HepG2 (cell line): ENCODE measurements at regions not wholly inside any gene's neighbourhood (a gene's known extent, or its start where the extent isn't known, plus 50 kb on each side); places are given as distances from the start of the nearest gene placed in this dataset.

Experiments
- ATAC-seq: fragments of 200-7000 bp; cut with Tn5 transposase; 3 replicates; pipeline ENCODE4 v1.9.1; 2020; ENCODE audit warnings: mild to moderate bottlenecking, moderate library complexity
- BruUV-seq: library from RNA; stranded (reverse); fragments of 400-500 nt; replicated peaks from 2 replicates; lab custom pipeline; 2021; lab: Mats Ljungman, UMichigan
- CTCF ChIA-PET: fragments of 300-600 bp; formaldehyde crosslinking; extraction: SDS; loops from one replicate; lab custom pipeline; 2021; ENCODE audit warnings: low total read pairs, inconsistent platforms, low intra/inter-chr PET ratio; lab: Yijun Ruan, JAX
- POLR2A ChIA-PET: fragments of 350-600 bp; sonication (Branson Sonifier 250); formaldehyde crosslinking; loops from one replicate; lab custom pipeline; 2020; ENCODE audit warnings: antibody characterized with exemption, inconsistent platforms; lab: Yijun Ruan, JAX
- DNase-seq: peaks from one replicate; pipeline ENCODE4 v3.0.0-alpha.2; 2015; ENCODE audit warnings: low spot score
- FAIRE-seq: peaks from 3 replicates; lab custom pipeline; 2011; peaks lifted over from hg19 to GRCh38; lab: Jason Lieb, UNC
- H2AFZ ChIP-seq: one replicate; pipeline ENCODE4 v1.6.1; 2011; ENCODE audit warnings: low read length, inconsistent platforms
- H3K27ac ChIP-seq: fragments of 300-600 bp; 3 replicates; pipeline ENCODE4 v1.8.0; 2011; ENCODE audit warnings: mixed run types, mild to moderate bottlenecking, mixed read lengths, low read length, inconsistent platforms; ENCODE audit not compliant: insufficient read depth; ENCODE audit errors: extremely low read length
- H3K27me3 ChIP-seq, 2 experiments: fragments of 200-600 bp in 1 of 2; 2 replicates in 1 of 2; 3 replicates in 1 of 2; pipeline versions ENCODE4 v1.6.0 to v1.8.0; 2011; ENCODE audit warnings: low read length in 2 of 2, mild to moderate bottlenecking in 2 of 2, moderate library complexity in 2 of 2, inconsistent platforms in 1 of 2; ENCODE audit not compliant: insufficient read depth in 2 of 2, control insufficient read depth in 1 of 2
- H3K36me3 ChIP-seq, 2 experiments: fragments of 200-600 bp in 1 of 2; replicated peaks in 1 of 2; 2 replicates in 1 of 2; 3 replicates in 1 of 2; pipeline versions ENCODE4 v1.5.1 to v1.8.0; 2011; ENCODE audit warnings: low read length in 2 of 2, inconsistent platforms in 1 of 2; ENCODE audit not compliant: insufficient read depth in 2 of 2, control insufficient read depth in 1 of 2
- H3K4me1 ChIP-seq: 2 replicates; pipeline ENCODE4 v1.5.1; 2012; ENCODE audit warnings: low read length, inconsistent platforms; ENCODE audit not compliant: insufficient read depth
- H3K4me2 ChIP-seq: 2 replicates; pipeline ENCODE4 v1.6.0; 2011; ENCODE audit warnings: low read depth, low read length, inconsistent platforms
- H3K4me3 ChIP-seq, 3 experiments: fragments of 200-600 bp in 1 of 3; sonication (generic), shearing (Covaris generic) in 1 of 3; replicated peaks in 1 of 3; 2 replicates each; pipeline ENCODE4 v1.5.1; 2011 to 2016; ENCODE audit warnings: low read length in 3 of 3, inconsistent platforms in 2 of 3, low read depth in 2 of 3, mild to moderate bottlenecking in 2 of 3, control low read depth in 1 of 3, mixed read lengths in 1 of 3; ENCODE audit not compliant: insufficient read depth in 1 of 3
- H3K79me2 ChIP-seq: one replicate; pipeline ENCODE4 v1.6.1; 2011; ENCODE audit warnings: low read length, inconsistent platforms; ENCODE audit not compliant: insufficient read depth
- H3K9ac ChIP-seq: 2 replicates; pipeline ENCODE4 v1.6.0; 2011; ENCODE audit warnings: mild to moderate bottlenecking, low read depth, low read length, inconsistent platforms; ENCODE audit not compliant: insufficient read depth
- H3K9me3 ChIP-seq: 2 replicates; pipeline ENCODE4 v1.5.1; 2012; ENCODE audit warnings: mild to moderate bottlenecking, low read length
- H4K20me1 ChIP-seq: 2 replicates; pipeline ENCODE4 v1.6.0; 2011; ENCODE audit warnings: inconsistent platforms, mild to moderate bottlenecking, low read length, moderate library complexity; ENCODE audit not compliant: insufficient read depth
- DBP ChIP-seq: sonication (generic); formaldehyde crosslinking; IDR thresholded peaks from 2 replicates; pipeline ENCODE4 v1.4.0; 2020; ENCODE audit warnings: missing genetic modification reagents; ENCODE audit errors: not compliant biosample characterization
- DPF2 ChIP-seq: sonication (generic); formaldehyde crosslinking; IDR thresholded peaks from 2 replicates; pipeline ENCODE4 v1.4.0; 2020; ENCODE audit warnings: mild to moderate bottlenecking, low read depth, missing genetic modification reagents, borderline replicate concordance
- HNF1B ChIP-seq: sonication (generic); formaldehyde crosslinking; IDR thresholded peaks from 2 replicates; pipeline ENCODE4 v1.5.1; 2020; ENCODE audit warnings: mild to moderate bottlenecking, moderate library complexity, missing genetic modification reagents
- NAIF1 ChIP-seq: sonication (generic); formaldehyde crosslinking; IDR thresholded peaks from 2 replicates; pipeline ENCODE4 v1.5.0; 2020; ENCODE audit warnings: mild to moderate bottlenecking, missing genetic modification reagents, borderline replicate concordance
- PRPF4 ChIP-seq: fragments of 200-400 bp; formaldehyde crosslinking; IDR thresholded peaks from 2 replicates; pipeline ENCODE4 v1.6.1; 2016; ENCODE audit warnings: low read length, low read depth; ENCODE audit not compliant: poor library complexity, severe bottlenecking
- RBM39 ChIP-seq: fragments of 200-400 bp; formaldehyde crosslinking; IDR thresholded peaks from one replicate; pipeline ENCODE4 v1.6.1; 2018; ENCODE audit warnings: antibody characterized with exemption, mild to moderate bottlenecking, low read depth, low read length; ENCODE audit not compliant: poor library complexity, severe bottlenecking
- STAT5B ChIP-seq: sonication (generic); formaldehyde crosslinking; IDR thresholded peaks from 2 replicates; pipeline ENCODE4 v1.4.0; 2020; ENCODE audit warnings: missing genetic modification reagents
- U2AF1 ChIP-seq: fragments of 200-400 bp; formaldehyde crosslinking; optimal IDR thresholded peaks from 2 replicates; pipeline ENCODE3; 2017; ENCODE audit warnings: mild to moderate bottlenecking, low read depth, low read length
- XBP1 ChIP-seq: sonication (generic); formaldehyde crosslinking; IDR thresholded peaks from 2 replicates; pipeline ENCODE4 v1.5.0; 2020; ENCODE audit warnings: missing genetic modification reagents
- ZKSCAN1 ChIP-seq: fragments of 150-350 bp; IDR thresholded peaks from 2 replicates; pipeline ENCODE4 v1.6.1; 2014; ENCODE audit warnings: low read length
- ZNF101 ChIP-seq: sonication (generic); formaldehyde crosslinking; IDR thresholded peaks from 2 replicates; pipeline ENCODE4 v1.4.0; 2020; ENCODE audit warnings: mild to moderate bottlenecking, low read depth, missing genetic modification reagents, borderline replicate concordance
- ZNF253 ChIP-seq: sonication (generic); formaldehyde crosslinking; IDR thresholded peaks from 2 replicates; pipeline ENCODE4 v1.8.0; 2022; ENCODE audit warnings: mild to moderate bottlenecking, missing genetic modification reagents, borderline replicate concordance
- ZNF280D ChIP-seq: sonication (generic); formaldehyde crosslinking; IDR thresholded peaks from 2 replicates; pipeline ENCODE4 v1.5.1; 2020; ENCODE audit warnings: mild to moderate bottlenecking, missing genetic modification reagents
- ZNF7 ChIP-seq: IDR thresholded peaks from 2 replicates; pipeline ENCODE4 v1.6.1; 2016; ENCODE audit warnings: missing biosample characterization, missing genetic modification reagents
- ZNF724P ChIP-seq: sonication (generic); formaldehyde crosslinking; IDR thresholded peaks from 2 replicates; pipeline ENCODE4 v1.8.0; 2022; ENCODE audit warnings: missing genetic modification reagents, borderline replicate concordance
- ZNF749 ChIP-seq: sonication (generic); formaldehyde crosslinking; IDR thresholded peaks from 2 replicates; pipeline ENCODE4 v1.8.0; 2022; ENCODE audit warnings: mild to moderate bottlenecking, missing genetic modification reagents, moderate library complexity, borderline replicate concordance
- WGBS: methylation state at CpG from one replicate; pipeline ENCODE4 v1.1.6; 2017; ENCODE audit warnings: low lambda C conversion rate; 5-methylcytosine and 5-hydroxymethylcytosine counted together
- in situ Hi-C: cut with HindIII; loops from 2 replicates; pipeline ENCODE4 v1.10.0; 2017; ENCODE audit warnings: low pct_unique_long_range_greater_than_20kb; ENCODE audit not compliant: extremely low pct_ligation_motif_present
- intact Hi-C: fragments of 100-400 bp; cut with micrococcal nuclease; formaldehyde crosslinking; loops from one replicate; pipeline ENCODE4 v1.10.0; 2022; ENCODE audit not compliant: unreplicated experiment

GRCh38 chr1:73766786-73767348 is 431.1 kb downstream of the LRRIQ3 start (continued):
- TF ChIP-seq ZNF280D (CRISPR knock-in tag) (no peak), ZNF749 (CRISPR knock-in tag) (no peak), ZNF253 (CRISPR knock-in tag) (no peak), RBM39 (no peak), DBP (no peak), NAIF1 (CRISPR knock-in tag) (no peak)

GRCh38 chr1:73765551-73766233 is 432.3 kb downstream of the LRRIQ3 start:
- CTCF ChIA-PET = no interaction called here
- 1% methylated on average over 2 of the region's 2 CpGs for WGBS

More at GRCh38 chr1:73765551-73766233, 432.3 kb downstream of the LRRIQ3 start:
- Histone ChIP-seq H2AFZ (no peak overlapping the region), H3K27me3 (no peaks in the 10 kb centered on the region), H3K4me2 (no peak overlapping the region), H3K4me3 (no peak overlapping the region), H3K27ac (no peak overlapping the region), H3K36me3 (no peaks in the 10 kb centered on the region), H3K4me1 (no peaks in the 10 kb centered on the region), H3K9ac (no peak overlapping the region), H4K20me1 (no peaks in the 10 kb centered on the region), H3K79me2 (no peaks in the 10 kb centered on the region), H3K9me3 (peaks cover 65% of the 10 kb centered on the region)
- in situ Hi-C loops = no loop called here
- intact Hi-C loops = no loop called here
- POLR2A ChIA-PET = no interaction called here
- ATAC-seq = no peak
- no peak for DNase-seq
- FAIRE-seq = no peak
- TF ChIP-seq HNF1B (CRISPR knock-in tag) = no peak
- no peak for TF ChIP-seq RBM39
- no peak for TF ChIP-seq U2AF1
- TF ChIP-seq ZNF724P (CRISPR knock-in tag) = no peak
- TF ChIP-seq XBP1 (CRISPR knock-in tag) = no peak
- TF ChIP-seq STAT5B (CRISPR knock-in tag) = no peak
- no peak for TF ChIP-seq ZNF7 (CRISPR knock-in tag)
- no peak for TF ChIP-seq ZNF101
- no peak for TF ChIP-seq DPF2 (CRISPR knock-in tag)
- no peak for TF ChIP-seq ZKSCAN1
- TF ChIP-seq PRPF4 = no peak
- BruUV-seq = no TSS peak
